ENCODE measurements at regions not wholly inside any gene's neighbourhood (a gene's known extent, or its start where the extent isn't known, plus 50 kb on each side); places are given as distances from the start of the nearest gene placed in this dataset.

GRCh38 chr2:53150146-53150545 is 617.5 kb upstream of the CHAC2 start:
- TF ChIP-seq CTCF (IDR thresholded peaks at IDR 0.05; ENCODE audit: unreplicated experiment) = no peak
- Mint-ChIP-seq H3K4me3 (ENCODE audit: unreplicated experiment) (no peak overlapping the region), H3K4me1 (ENCODE audit: insufficient read depth, unreplicated experiment) (no peaks in the 10 kb centered on the region), H3K9me3 (ENCODE audit: unreplicated experiment) (no peaks in the 10 kb centered on the region), H3K36me3 (ENCODE audit: insufficient read depth, unreplicated experiment) (no peaks in the 10 kb centered on the region), H3K27ac (ENCODE audit: low read depth, unreplicated experiment) (no peak overlapping the region), H3K27me3 (ENCODE audit: insufficient read depth, unreplicated experiment) (no peaks in the 10 kb centered on the region)
- POLR2A ChIA-PET = no interaction called here
- DNase-seq (ENCODE audit: unreplicated experiment) = no peak
- CTCF ChIA-PET = interaction anchor here (0.7 kb wide), 1 partner anchor 523 kb away, joined by 3 read pairs; no protein-coding TSS in a partner anchor
- no TSS peak for BruUV-seq (replicated peaks)
- intact Hi-C loops (cut with micrococcal nuclease) = no loop called here

- intact Hi-C loops (cut with micrococcal nuclease) = no loop called here
- Mint-ChIP-seq H3K27me3 (ENCODE audit: insufficient read depth, unreplicated experiment) (no peaks in the 10 kb centered on the region), H3K9me3 (ENCODE audit: unreplicated experiment) (no peaks in the 10 kb centered on the region), H3K27ac (ENCODE audit: low read depth, unreplicated experiment) (no peak overlapping the region), H3K4me1 (ENCODE audit: insufficient read depth, unreplicated experiment) (no peaks in the 10 kb centered on the region), H3K4me3 (ENCODE audit: unreplicated experiment) (no peak overlapping the region), H3K36me3 (ENCODE audit: insufficient read depth, unreplicated experiment) (no peaks in the 10 kb centered on the region)
- POLR2A ChIA-PET = no interaction called here
- DNase-seq (ENCODE audit: unreplicated experiment) = no peak
- CTCF ChIA-PET = no interaction called here
- no peak for TF ChIP-seq CTCF (IDR thresholded peaks at IDR 0.05; ENCODE audit: unreplicated experiment)
- no TSS peak for BruUV-seq (replicated peaks)
Measured at GRCh38 chr2:53148221-53148620, 619.4 kb upstream of the CHAC2 start.

GRCh38 chr2:53131416-53131815 is 636.2 kb upstream of the CHAC2 start:
- no peak for TF ChIP-seq CTCF (IDR thresholded peaks at IDR 0.05; ENCODE audit: unreplicated experiment)
- BruUV-seq (replicated peaks) = no TSS peak
- Mint-ChIP-seq H3K36me3 (ENCODE audit: insufficient read depth, unreplicated experiment) (no peaks in the 10 kb centered on the region), H3K27ac (ENCODE audit: low read depth, unreplicated experiment) (peak overlapping the region; percentile 43), H3K4me3 (ENCODE audit: unreplicated experiment) (no peak overlapping the region), H3K4me1 (ENCODE audit: insufficient read depth, unreplicated experiment) (peaks cover 25% of the 10 kb centered on the region), H3K9me3 (ENCODE audit: unreplicated experiment) (no peaks in the 10 kb centered on the region), H3K27me3 (ENCODE audit: insufficient read depth, unreplicated experiment) (no peaks in the 10 kb centered on the region)
- POLR2A ChIA-PET = no interaction called here
- intact Hi-C loops (cut with micrococcal nuclease) = loop anchor here (2.0 kb wide), 1 partner anchor 71 kb away; no protein-coding TSS in a partner anchor
- CTCF ChIA-PET = no interaction called here
- DNase-seq (ENCODE audit: unreplicated experiment) = peak; percentile 54

- BruUV-seq (replicated peaks) = no TSS peak
- no peaks in the 10 kb centered on the region for H3K36me3 Mint-ChIP-seq (ENCODE audit: insufficient read depth, unreplicated experiment)
- H3K27ac Mint-ChIP-seq (ENCODE audit: low read depth, unreplicated experiment) = peak overlapping the region; percentile 43
- H3K9me3 Mint-ChIP-seq (ENCODE audit: unreplicated experiment) = no peaks in the 10 kb centered on the region
- no peak overlapping the region for H3K4me3 Mint-ChIP-seq (ENCODE audit: unreplicated experiment)
- peaks cover 19% of the 10 kb centered on the region for H3K4me1 Mint-ChIP-seq (ENCODE audit: insufficient read depth, unreplicated experiment)
- intact Hi-C loops (cut with micrococcal nuclease) = loop anchor here (2.0 kb wide), 1 partner anchor 72 kb away; no protein-coding TSS in a partner anchor
- ChIA-PET POLR2A (no interaction called here), CTCF (no interaction called here)
- peak; percentile 55 for DNase-seq (ENCODE audit: unreplicated experiment)
- no peak for TF ChIP-seq CTCF (IDR thresholded peaks at IDR 0.05; ENCODE audit: unreplicated experiment)
- no peaks in the 10 kb centered on the region for H3K27me3 Mint-ChIP-seq (ENCODE audit: insufficient read depth, unreplicated experiment)
Measured at GRCh38 chr2:53130441-53130943, 637.1 kb upstream of the CHAC2 start.
